ENCODE measurements at regions not wholly inside any gene's neighbourhood (a gene's known extent, or its start where the extent isn't known, plus 50 kb on each side); places are given as distances from the start of the nearest gene placed in this dataset.

DNA sequence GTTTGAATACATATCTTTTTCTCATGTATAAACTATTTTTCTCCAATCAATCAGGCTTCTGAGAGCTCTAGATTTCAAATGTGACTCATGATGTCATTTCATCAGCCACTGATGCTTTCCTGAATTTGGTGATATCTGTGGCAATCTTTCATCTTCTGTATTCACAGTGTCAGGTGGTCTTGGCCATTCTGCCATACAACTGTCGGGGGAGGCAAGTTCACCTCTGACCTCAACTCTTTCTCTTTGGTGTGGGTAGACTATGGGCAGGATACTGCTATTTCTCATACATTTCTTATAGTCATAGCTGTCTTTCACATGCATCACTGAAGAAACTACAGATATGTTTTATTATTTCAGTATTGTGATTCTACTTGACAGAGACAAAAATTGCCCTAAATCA lies 414.1 kb upstream of the MEF2C start:
- no peak overlapping the region for H3K4me2 ChIP-seq (ENCODE audit: low read length)
- peaks cover 5% of the 10 kb centered on the region for H3K4me1 ChIP-seq (ENCODE audit: control insufficient read depth, insufficient read depth, low read length)
- H3K36me3 ChIP-seq (ENCODE audit: insufficient read depth, low read length) = no peaks in the 10 kb centered on the region
- no peak overlapping the region for H3K4me3 ChIP-seq (ENCODE audit: low read length)
- no peak overlapping the region for H3K9ac ChIP-seq (ENCODE audit: low read depth, low read length)
- no peaks in the 10 kb centered on the region for H3K9me3 ChIP-seq (replicated peaks; ENCODE audit: low read length)
- H3K27me3 ChIP-seq (ENCODE audit: control insufficient read depth, insufficient read depth, low read length) = no peaks in the 10 kb centered on the region

GRCh38 chr5:89293810-89294209 lies 410.8 kb upstream of the MEF2C start:
- Histone ChIP-seq H3K4me1 (ENCODE audit: control insufficient read depth, insufficient read depth, low read length) (no peaks in the 10 kb centered on the region), H3K9me3 (replicated peaks; ENCODE audit: low read length) (no peaks in the 10 kb centered on the region), H3K36me3 (ENCODE audit: insufficient read depth, low read length) (no peaks in the 10 kb centered on the region), H3K4me2 (ENCODE audit: low read length) (no peak overlapping the region), H3K27me3 (ENCODE audit: control insufficient read depth, insufficient read depth, low read length) (no peaks in the 10 kb centered on the region), H3K9ac (ENCODE audit: low read depth, low read length) (no peak overlapping the region), H3K4me3 (ENCODE audit: low read length) (no peak overlapping the region)

- H3K4me1 ChIP-seq (ENCODE audit: control insufficient read depth, insufficient read depth, low read length) = no peaks in the 10 kb centered on the region
- H3K36me3 ChIP-seq (ENCODE audit: insufficient read depth, low read length) = no peaks in the 10 kb centered on the region
- H3K4me2 ChIP-seq (ENCODE audit: low read length) = no peak overlapping the region
- H3K9me3 ChIP-seq (replicated peaks; ENCODE audit: low read length) = no peaks in the 10 kb centered on the region
- no peak overlapping the region for H3K9ac ChIP-seq (ENCODE audit: low read depth, low read length)
- no peaks in the 10 kb centered on the region for H3K27me3 ChIP-seq (ENCODE audit: control insufficient read depth, insufficient read depth, low read length)
- H3K4me3 ChIP-seq (ENCODE audit: low read length) = no peak overlapping the region
Measured at GRCh38 chr5:89292487-89292886, 409.5 kb upstream of the MEF2C start.

DNA sequence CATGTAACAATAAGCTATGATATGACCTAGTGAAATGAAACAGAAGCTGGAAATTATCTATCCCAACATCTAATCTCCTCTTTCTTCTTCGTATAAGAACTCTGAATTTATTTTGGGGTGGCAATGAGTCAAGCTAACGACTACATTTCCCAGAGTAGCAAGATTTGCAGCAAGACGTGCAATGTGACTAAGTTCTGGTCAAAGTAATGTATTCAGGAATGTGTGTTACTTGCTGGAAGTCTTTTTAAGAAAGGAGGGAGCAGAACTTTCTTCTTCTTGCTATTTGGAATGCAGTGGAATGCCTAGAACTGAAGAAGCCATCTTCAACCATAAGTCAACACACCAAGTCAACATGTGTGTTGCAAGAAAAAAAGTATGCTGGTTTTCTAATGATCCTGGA lies 406.6 kb upstream of the MEF2C start:
- H3K4me2 ChIP-seq (ENCODE audit: low read length) = no peak overlapping the region
- no peak overlapping the region for H3K9ac ChIP-seq (ENCODE audit: low read depth, low read length)
- no peak overlapping the region for H3K4me3 ChIP-seq (ENCODE audit: low read length)
- no peaks in the 10 kb centered on the region for H3K4me1 ChIP-seq (ENCODE audit: control insufficient read depth, insufficient read depth, low read length)
- H3K27me3 ChIP-seq (ENCODE audit: control insufficient read depth, insufficient read depth, low read length) = no peaks in the 10 kb centered on the region
- H3K36me3 ChIP-seq (ENCODE audit: insufficient read depth, low read length) = no peaks in the 10 kb centered on the region
- no peaks in the 10 kb centered on the region for H3K9me3 ChIP-seq (replicated peaks; ENCODE audit: low read length)

DNA sequence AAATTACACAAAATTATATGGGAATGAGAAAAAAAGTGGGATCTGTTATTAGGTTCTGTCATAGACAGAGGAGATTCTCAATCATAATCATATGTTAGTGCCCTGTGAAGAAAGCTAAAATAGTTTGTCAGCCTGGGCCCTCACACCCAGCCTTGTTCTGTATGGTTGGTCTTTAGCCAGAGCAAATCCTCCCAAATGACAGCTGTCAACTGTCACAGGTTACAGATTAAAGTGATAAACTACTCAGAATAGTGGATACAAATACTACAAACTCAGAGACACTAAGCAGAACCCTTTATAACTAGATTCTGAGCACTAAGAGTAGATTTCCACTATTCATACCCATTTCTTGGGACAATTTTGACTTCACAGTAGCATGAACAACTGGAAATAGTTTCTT lies 405.0 kb upstream of the MEF2C start:
- no peak overlapping the region for H3K9ac ChIP-seq (ENCODE audit: low read depth, low read length)
- no peak overlapping the region for H3K4me3 ChIP-seq (ENCODE audit: low read length)
- no peaks in the 10 kb centered on the region for H3K36me3 ChIP-seq (ENCODE audit: insufficient read depth, low read length)
- H3K27me3 ChIP-seq (ENCODE audit: control insufficient read depth, insufficient read depth, low read length) = no peaks in the 10 kb centered on the region
- peaks cover 3% of the 10 kb centered on the region for H3K4me1 ChIP-seq (ENCODE audit: control insufficient read depth, insufficient read depth, low read length)
- H3K4me2 ChIP-seq (ENCODE audit: low read length) = no peak overlapping the region
- H3K9me3 ChIP-seq (replicated peaks; ENCODE audit: low read length) = no peaks in the 10 kb centered on the region

DNA sequence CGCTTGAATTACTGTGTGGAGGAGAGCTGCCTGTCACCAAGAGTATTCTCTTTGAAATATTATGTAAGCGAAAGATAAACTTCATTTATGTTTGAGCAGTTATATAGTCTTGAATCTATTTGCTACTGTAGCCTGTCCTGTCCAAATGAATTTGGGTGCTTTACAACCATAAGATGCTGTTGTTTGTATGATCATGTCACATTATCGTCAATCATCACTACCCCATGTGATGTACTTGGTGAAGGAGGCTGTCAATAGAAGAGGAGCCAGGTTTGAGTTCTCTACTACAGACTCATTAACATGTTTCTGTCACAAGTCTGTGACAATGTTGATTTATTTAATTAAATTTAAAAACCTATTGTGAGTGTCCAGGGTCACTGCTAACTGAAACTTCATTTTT lies 403.3 kb upstream of the MEF2C start:
- no peaks in the 10 kb centered on the region for H3K27me3 ChIP-seq (ENCODE audit: control insufficient read depth, insufficient read depth, low read length)
- H3K9me3 ChIP-seq (replicated peaks; ENCODE audit: low read length) = no peaks in the 10 kb centered on the region
- no peaks in the 10 kb centered on the region for H3K36me3 ChIP-seq (ENCODE audit: insufficient read depth, low read length)
- H3K9ac ChIP-seq (ENCODE audit: low read depth, low read length) = no peak overlapping the region
- H3K4me2 ChIP-seq (ENCODE audit: low read length) = no peak overlapping the region
- no peak overlapping the region for H3K4me3 ChIP-seq (ENCODE audit: low read length)
- peaks cover 12% of the 10 kb centered on the region for H3K4me1 ChIP-seq (ENCODE audit: control insufficient read depth, insufficient read depth, low read length)

DNA sequence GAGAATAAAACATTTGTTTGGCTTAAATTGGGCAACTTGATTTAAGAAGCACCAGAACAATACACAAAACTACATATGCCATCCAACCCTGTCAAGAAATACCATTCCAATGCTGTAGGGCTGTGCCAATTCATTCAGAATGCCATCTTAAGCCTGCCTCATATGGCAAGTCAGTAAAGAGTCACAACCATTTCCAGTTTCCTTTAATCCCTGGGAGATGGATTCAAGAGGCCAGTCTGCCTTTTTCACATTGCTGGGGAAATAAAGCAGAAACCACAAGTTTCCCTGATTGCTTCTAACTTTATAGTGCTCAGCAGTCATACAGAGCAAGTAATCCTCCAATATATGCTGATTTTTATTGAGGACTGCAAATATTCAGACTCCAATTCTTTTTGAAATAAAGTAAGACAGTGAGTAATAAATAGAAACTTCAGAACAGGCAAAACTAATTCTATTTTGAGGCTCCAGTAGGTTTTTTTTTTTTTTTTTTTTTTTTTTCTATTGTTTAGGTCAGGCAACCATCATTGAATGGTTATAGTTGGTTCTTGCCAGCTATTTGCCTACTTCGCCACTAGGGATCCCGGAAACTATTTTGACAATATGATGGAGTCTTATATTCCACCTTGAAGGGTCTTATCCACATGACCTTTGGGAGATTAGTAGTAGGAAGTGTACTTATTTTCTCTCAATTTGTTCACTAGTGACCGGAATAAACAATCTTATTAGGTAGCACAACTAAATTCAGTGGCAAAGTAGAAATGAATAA lies 400.9 kb upstream of the MEF2C start:
- H3K9ac ChIP-seq (ENCODE audit: low read depth, low read length) = no peak overlapping the region
- peaks cover 12% of the 10 kb centered on the region for H3K4me1 ChIP-seq (ENCODE audit: control insufficient read depth, insufficient read depth, low read length)
- H3K36me3 ChIP-seq (ENCODE audit: insufficient read depth, low read length) = no peaks in the 10 kb centered on the region
- no peak overlapping the region for H3K4me3 ChIP-seq (ENCODE audit: low read length)
- H3K27me3 ChIP-seq (ENCODE audit: control insufficient read depth, insufficient read depth, low read length) = no peaks in the 10 kb centered on the region
- no peak overlapping the region for H3K4me2 ChIP-seq (ENCODE audit: low read length)
- H3K9me3 ChIP-seq (replicated peaks; ENCODE audit: low read length) = no peaks in the 10 kb centered on the region

- no peak overlapping the region for H3K4me3 ChIP-seq (ENCODE audit: low read length)
- H3K9ac ChIP-seq (ENCODE audit: low read depth, low read length) = no peak overlapping the region
- H3K4me1 ChIP-seq (ENCODE audit: control insufficient read depth, insufficient read depth, low read length) = peaks cover 23% of the 10 kb centered on the region
- H3K27me3 ChIP-seq (ENCODE audit: control insufficient read depth, insufficient read depth, low read length) = no peaks in the 10 kb centered on the region
- H3K36me3 ChIP-seq (ENCODE audit: insufficient read depth, low read length) = no peaks in the 10 kb centered on the region
- H3K9me3 ChIP-seq (replicated peaks; ENCODE audit: low read length) = no peaks in the 10 kb centered on the region
- H3K4me2 ChIP-seq (ENCODE audit: low read length) = no peak overlapping the region
Measured at GRCh38 chr5:89282554-89283510, 399.8 kb upstream of the MEF2C start.

DNA sequence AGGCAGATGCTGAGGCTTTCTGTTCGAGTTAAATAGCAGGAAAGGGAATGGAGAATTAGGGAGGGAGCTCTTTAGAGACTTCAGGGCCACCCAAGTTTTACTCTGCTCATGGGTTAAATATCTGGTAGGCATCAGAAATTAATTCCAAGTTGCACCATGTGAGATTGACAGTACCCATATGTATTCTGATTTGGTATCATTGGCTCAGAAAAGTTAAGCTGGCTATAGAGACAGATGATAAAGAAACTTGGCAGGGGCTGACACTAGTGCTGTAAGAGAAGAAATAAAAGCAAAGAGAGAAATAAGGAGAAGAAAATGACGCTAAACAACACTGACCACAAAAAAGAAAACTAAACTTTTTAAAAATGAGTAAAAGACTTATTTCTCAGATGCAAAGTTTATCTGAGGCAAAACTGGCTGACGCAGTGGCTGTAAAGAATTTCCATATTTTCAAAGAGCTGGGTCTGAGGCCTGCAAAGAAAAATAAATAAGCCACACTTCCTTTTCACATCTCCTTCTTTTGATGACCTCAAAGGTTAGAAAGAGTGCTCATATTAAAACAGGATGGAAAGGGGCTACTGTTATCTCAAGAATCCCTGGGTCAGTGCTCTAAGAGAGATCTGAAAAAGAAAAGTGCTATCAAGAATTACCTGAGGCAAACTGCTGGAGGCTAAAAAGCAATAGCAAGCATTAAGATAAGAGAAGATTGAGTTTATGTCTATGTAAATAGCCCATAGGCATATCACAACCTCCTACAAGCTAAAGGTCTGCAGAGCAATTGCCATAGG lies 399.0 kb upstream of the MEF2C start:
- no peak overlapping the region for H3K4me3 ChIP-seq (ENCODE audit: low read length)
- no peak overlapping the region for H3K9ac ChIP-seq (ENCODE audit: low read depth, low read length)
- no peak overlapping the region for H3K4me2 ChIP-seq (ENCODE audit: low read length)
- no peaks in the 10 kb centered on the region for H3K36me3 ChIP-seq (ENCODE audit: insufficient read depth, low read length)
- no peaks in the 10 kb centered on the region for H3K9me3 ChIP-seq (replicated peaks; ENCODE audit: low read length)
- peaks cover 31% of the 10 kb centered on the region for H3K4me1 ChIP-seq (ENCODE audit: control insufficient read depth, insufficient read depth, low read length)
- H3K27me3 ChIP-seq (ENCODE audit: control insufficient read depth, insufficient read depth, low read length) = no peaks in the 10 kb centered on the region

- Histone ChIP-seq H3K4me2 (ENCODE audit: low read length) (no peak overlapping the region), H3K36me3 (ENCODE audit: insufficient read depth, low read length) (no peaks in the 10 kb centered on the region), H3K4me3 (ENCODE audit: low read length) (no peak overlapping the region), H3K9me3 (replicated peaks; ENCODE audit: low read length) (no peaks in the 10 kb centered on the region), H3K4me1 (ENCODE audit: control insufficient read depth, insufficient read depth, low read length) (peaks cover 38% of the 10 kb centered on the region), H3K9ac (ENCODE audit: low read depth, low read length) (no peak overlapping the region), H3K27me3 (ENCODE audit: control insufficient read depth, insufficient read depth, low read length) (no peaks in the 10 kb centered on the region)
Measured at GRCh38 chr5:89281211-89281610, 398.2 kb upstream of the MEF2C start.
